ENCODE measurements at regions not wholly inside any gene's neighbourhood (a gene's known extent, or its start where the extent isn't known, plus 50 kb on each side); places are given as distances from the start of the nearest gene placed in this dataset.

- in situ Hi-C loops (cut with MboI) (no loop called here), intact Hi-C loops (cut with micrococcal nuclease) (no loop called here)
- FAIRE-seq (no peak), DNase-seq (ENCODE audit: extremely low read depth in 1 of 4, low spot score in 3 of 4) (no peak), ATAC-seq (no peak)
- Histone ChIP-seq H3K27ac (ENCODE audit: extremely low read depth, low read depth, low read length) (no peak overlapping the region), H3K9ac (ENCODE audit: insufficient read depth in 1 of 2, low read depth in 2 of 2, low read length in 2 of 2) (no peak overlapping the region), H3K9me3 (replicated peaks; ENCODE audit: control insufficient read depth, insufficient read depth, low read depth, low read length) (no peaks in the 10 kb centered on the region; the same call in 1 of the 2 replicates), H3K9me1 (ENCODE audit: control insufficient read depth, insufficient read depth, low read length) (no peaks in the 10 kb centered on the region), H3K79me2 (ENCODE audit: control insufficient read depth, insufficient read depth, low read length) (no peaks in the 10 kb centered on the region), H3K27me3 (ENCODE audit: control insufficient read depth in 2 of 2, insufficient read depth in 2 of 2, low read length in 2 of 2) (no peaks in the 10 kb centered on the region), H3K4me3 (no peak overlapping the region), H4K20me1 (replicated peaks; ENCODE audit: control insufficient read depth, insufficient read depth, low read length) (no peaks in the 10 kb centered on the region), H3K4me1 (replicated peaks in 1 of 2; ENCODE audit: control insufficient read depth in 2 of 2, insufficient read depth in 2 of 2, low read length in 2 of 2) (no peaks in the 10 kb centered on the region), H3K4me2 (ENCODE audit: insufficient read depth, low read length) (no peak overlapping the region), H2AFZ (ENCODE audit: low read depth, low read length) (no peak overlapping the region), H3K36me3 (ENCODE audit: control insufficient read depth, insufficient read depth, low read length) (no peaks in the 10 kb centered on the region)
- WGBS (ENCODE audit: insufficient coverage, low coverage, missing lambda C conversion rate): 0% methylated on average over 2 of the region's 3 CpGs
- ChIA-PET POLR2A (no interaction called here), CTCF (ENCODE audit: low intra/inter-chr PET ratio) (no interaction called here)
- no TSS peak for BruUV-seq (replicated peaks)
- TF ChIP-seq NR2C1 (IDR thresholded peaks at IDR 0.05) (no peak), NR2C1 (tag; IDR thresholded peaks at IDR 0.05) (no peak), ZBTB7A (IDR thresholded peaks at IDR 0.05; ENCODE audit: borderline replicate concordance, control insufficient read depth, low read depth, low read length) (no peak), PATZ1 (CRISPR knock-in tag; IDR thresholded peaks at IDR 0.05; ENCODE audit: borderline replicate concordance) (no peak), SAFB2 (IDR thresholded peaks at IDR 0.05; ENCODE audit: borderline replicate concordance, low read depth, low read length, severe bottlenecking) (no peak), SOX6 (IDR thresholded peaks at IDR 0.05) (no peak), CLOCK (CRISPR knock-in tag; IDR thresholded peaks at IDR 0.05; ENCODE audit: borderline replicate concordance) (no peak)
- TF ChIP-seq, protein P1, sequence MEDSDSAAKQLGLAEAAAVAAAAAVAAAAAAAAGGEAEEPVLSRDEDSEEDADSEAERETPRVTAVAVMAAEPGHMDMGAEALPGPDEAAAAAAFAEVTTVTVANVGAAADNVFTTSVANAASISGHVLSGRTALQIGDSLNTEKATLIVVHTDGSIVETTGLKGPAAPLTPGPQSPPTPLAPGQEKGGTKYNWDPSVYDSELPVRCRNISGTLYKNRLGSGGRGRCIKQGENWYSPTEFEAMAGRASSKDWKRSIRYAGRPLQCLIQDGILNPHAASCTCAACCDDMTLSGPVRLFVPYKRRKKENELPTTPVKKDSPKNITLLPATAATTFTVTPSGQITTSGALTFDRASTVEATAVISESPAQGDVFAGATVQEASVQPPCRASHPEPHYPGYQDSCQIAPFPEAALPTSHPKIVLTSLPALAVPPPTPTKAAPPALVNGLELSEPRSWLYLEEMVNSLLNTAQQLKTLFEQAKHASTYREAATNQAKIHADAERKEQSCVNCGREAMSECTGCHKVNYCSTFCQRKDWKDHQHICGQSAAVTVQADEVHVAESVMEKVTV (CRISPR knock-in tag; IDR thresholded peaks at IDR 0.05): no peak
Observed at GRCh38 chr6:74857157-74857556, 348.7 kb downstream of the COL12A1 start.

Data from K562 (cell line).